ENCODE measurements at regions not wholly inside any gene's neighbourhood (a gene's known extent, or its start where the extent isn't known, plus 50 kb on each side); places are given as distances from the start of the nearest gene placed in this dataset.

DNA sequence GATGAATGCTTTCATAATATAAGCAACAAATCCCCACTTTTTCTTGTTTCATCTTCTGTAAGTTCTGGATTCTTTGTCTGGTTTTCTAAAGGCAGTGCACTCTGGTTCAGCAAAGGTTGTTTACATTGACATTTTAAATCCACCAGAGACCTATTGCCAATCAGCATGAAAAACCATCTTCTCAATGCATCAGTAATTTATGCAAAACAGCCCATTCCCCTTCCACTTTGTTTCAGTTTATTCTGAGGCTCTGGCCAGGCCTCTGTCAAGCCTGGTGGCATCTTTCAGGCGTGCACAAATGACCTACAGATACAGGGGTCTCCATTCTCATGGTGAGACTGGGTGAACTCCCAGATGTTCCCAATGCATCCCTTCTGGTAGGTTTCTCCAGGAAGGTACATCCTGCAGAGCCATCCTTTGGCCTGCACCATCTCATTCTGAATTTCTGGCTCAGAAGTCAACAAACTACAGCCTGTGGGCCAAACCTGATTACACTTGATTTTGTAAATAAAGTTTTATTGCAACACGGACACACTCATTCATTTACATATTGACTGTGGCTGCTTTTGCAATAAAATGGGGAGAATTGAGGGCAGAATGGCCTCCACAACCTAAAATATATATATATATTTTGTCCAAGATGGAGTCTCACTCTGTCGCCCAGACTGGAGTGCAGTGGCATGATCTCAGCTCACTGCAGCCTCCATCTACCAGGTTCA is 405.4 kb downstream of the PREX1 start:
- TF ChIP-seq, protein P1, sequence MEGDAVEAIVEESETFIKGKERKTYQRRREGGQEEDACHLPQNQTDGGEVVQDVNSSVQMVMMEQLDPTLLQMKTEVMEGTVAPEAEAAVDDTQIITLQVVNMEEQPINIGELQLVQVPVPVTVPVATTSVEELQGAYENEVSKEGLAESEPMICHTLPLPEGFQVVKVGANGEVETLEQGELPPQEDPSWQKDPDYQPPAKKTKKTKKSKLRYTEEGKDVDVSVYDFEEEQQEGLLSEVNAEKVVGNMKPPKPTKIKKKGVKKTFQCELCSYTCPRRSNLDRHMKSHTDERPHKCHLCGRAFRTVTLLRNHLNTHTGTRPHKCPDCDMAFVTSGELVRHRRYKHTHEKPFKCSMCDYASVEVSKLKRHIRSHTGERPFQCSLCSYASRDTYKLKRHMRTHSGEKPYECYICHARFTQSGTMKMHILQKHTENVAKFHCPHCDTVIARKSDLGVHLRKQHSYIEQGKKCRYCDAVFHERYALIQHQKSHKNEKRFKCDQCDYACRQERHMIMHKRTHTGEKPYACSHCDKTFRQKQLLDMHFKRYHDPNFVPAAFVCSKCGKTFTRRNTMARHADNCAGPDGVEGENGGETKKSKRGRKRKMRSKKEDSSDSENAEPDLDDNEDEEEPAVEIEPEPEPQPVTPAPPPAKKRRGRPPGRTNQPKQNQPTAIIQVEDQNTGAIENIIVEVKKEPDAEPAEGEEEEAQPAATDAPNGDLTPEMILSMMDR (conservative IDR thresholded peaks at IDR 0.05) = no peak
- TF ChIP-seq ZFX (IDR thresholded peaks at IDR 0.05) = no peak
- no peak overlapping the region for H3K27ac ChIP-seq

DNA sequence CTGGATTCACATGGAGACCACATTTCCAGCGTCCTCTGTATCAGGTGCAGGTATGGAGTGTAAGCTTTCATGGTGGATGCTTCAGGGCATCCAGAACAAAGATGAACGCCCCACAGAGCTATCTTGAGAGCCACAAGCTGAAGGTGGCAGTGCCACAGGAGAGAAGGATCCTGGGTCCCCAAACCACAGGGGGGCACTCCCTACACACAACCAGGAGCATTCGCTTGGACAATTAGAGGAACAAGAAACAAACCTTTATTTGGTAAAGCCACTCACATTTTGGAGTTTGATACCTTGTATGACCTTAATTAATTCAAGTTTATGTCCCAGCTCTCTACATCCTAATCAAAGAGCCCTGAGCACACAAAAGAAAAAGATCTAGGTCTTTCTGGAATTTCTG is 406.3 kb downstream of the PREX1 start:
- no peak for TF ChIP-seq ZFX (IDR thresholded peaks at IDR 0.05)
- TF ChIP-seq, protein P1 (conservative IDR thresholded peaks at IDR 0.05) = peak; percentile 8
- no peak overlapping the region for H3K27ac ChIP-seq

DNA sequence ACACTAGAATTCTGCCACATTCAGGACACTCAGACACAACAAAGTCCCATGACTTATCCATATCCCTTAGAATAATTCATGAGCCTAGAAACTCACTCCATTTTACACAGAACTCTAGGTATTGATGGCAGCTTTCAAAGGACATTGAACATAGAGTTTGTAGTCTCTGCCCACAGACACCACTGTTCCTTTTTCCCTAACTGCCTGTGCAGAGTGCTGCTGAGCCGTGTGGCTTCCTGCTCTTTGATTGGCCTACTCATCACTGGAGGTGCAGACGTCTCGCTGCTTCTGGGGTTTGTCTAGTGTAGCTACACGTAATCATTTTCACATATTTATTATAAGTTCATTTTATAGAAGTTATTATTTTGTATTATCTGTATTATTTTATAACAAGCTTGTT is 407.6 kb downstream of the PREX1 start:
- TF ChIP-seq, protein P1 (conservative IDR thresholded peaks at IDR 0.05) = no peak
- TF ChIP-seq ZFX (IDR thresholded peaks at IDR 0.05) = no peak
- H3K27ac ChIP-seq = no peak overlapping the region

GRCh38 chr20:48419173-48419572 is 408.6 kb downstream of the PREX1 start:
- no peak for TF ChIP-seq ZFX (IDR thresholded peaks at IDR 0.05)
- TF ChIP-seq, protein P1 (conservative IDR thresholded peaks at IDR 0.05) = no peak
- no peak overlapping the region for H3K27ac ChIP-seq

- no peak for TF ChIP-seq ZFX (IDR thresholded peaks at IDR 0.05)
- TF ChIP-seq, protein P1 (conservative IDR thresholded peaks at IDR 0.05) = no peak
- H3K27ac ChIP-seq = no peak overlapping the region
These were observed 411.8 kb downstream of the PREX1 start for GRCh38 chr20:48416002-48416401.

DNA sequence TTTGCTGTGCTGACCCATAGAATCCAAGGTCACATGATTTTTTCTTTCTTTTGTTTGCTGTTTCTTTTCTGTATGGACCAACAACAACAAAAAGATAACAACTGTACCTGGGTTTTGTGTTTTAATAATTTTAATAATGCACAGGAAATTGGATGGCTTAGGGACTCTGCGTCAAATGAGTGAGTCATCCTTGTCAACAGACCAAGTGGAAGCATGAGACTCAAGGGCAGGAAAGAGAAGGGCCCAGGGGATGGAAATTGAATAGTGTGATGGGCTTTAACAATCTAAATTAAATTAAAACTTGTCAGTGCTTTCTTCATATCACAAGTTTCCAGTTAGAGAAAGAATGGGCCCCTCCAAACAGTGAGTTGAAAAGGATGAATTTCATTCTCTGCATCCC is 413.0 kb downstream of the PREX1 start:
- no peak overlapping the region for H3K27ac ChIP-seq
- TF ChIP-seq ZFX (IDR thresholded peaks at IDR 0.05) = no peak
- TF ChIP-seq, protein P1 (conservative IDR thresholded peaks at IDR 0.05) = no peak

GRCh38 chr20:48411919-48412522 is 415.8 kb downstream of the PREX1 start:
- no peak for TF ChIP-seq ZFX (IDR thresholded peaks at IDR 0.05)
- TF ChIP-seq, protein P1 (conservative IDR thresholded peaks at IDR 0.05) = no peak

More at GRCh38 chr20:48411919-48412522, 415.8 kb downstream of the PREX1 start:
- H3K27ac ChIP-seq = no peak overlapping the region

All from C4-2B (cell line).